HG03378 (cell line): ENCODE measurements at regions not wholly inside any gene's neighbourhood (a gene's known extent, or its start where the extent isn't known, plus 50 kb on each side); places are given as distances from the start of the nearest gene placed in this dataset.

ENCODE experiments used
- ATAC-seq: cut with Tn5 transposase; IDR thresholded peaks from one replicate; pipeline ENCODE4 v1.9.1; 2021; ENCODE audit warnings: mild to moderate bottlenecking, moderate library complexity; ENCODE audit not compliant: unreplicated experiment

DNA sequence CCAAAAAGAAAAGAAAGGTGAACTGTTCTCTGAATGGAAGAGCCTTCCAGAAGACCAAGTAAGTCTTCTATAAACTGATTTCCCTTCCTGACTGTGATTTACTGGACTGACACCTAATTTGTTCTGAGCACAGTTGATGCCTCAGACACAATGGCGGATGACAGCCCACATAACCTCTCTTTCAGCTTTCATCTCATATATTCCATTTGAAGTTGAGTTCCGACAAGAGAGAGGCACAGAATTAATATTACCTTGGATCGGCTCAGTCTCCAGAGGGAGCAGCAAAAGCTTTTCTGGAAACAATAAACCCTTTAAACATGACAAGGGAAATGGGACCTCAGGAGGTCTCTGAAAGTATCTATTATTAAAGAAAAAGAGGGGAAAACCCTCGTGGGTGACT lies 638.7 kb upstream of the SETBP1 start:
- no peak for ATAC-seq

DNA sequence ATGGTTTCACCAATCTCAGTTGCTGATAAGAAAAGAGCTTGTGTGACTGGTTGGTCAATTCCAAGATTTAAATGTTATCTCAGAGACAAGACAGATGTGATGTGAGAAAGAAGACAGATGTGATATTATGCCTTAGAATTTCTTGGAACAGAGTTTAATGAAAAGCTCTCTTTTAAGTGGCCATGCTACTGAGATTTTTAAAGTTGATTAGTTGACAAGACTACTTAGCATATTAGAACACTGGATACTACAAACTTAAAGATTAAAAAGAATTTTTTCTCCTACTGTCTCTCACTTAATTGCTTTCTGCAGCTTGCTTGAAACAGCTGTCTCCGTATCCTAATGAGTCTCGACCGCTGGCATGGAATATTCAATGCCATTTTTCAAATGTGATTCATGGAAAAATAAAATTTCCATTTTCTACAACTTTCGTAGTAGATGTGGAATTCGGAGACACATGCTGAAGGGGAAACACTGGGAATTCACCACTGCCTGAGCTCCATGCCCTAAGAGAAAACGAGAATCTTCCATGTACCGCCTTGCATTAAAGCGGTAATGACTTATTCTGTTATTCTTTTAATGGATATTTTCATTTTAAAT lies 634.2 kb upstream of the SETBP1 start:
- ATAC-seq = no peak

DNA sequence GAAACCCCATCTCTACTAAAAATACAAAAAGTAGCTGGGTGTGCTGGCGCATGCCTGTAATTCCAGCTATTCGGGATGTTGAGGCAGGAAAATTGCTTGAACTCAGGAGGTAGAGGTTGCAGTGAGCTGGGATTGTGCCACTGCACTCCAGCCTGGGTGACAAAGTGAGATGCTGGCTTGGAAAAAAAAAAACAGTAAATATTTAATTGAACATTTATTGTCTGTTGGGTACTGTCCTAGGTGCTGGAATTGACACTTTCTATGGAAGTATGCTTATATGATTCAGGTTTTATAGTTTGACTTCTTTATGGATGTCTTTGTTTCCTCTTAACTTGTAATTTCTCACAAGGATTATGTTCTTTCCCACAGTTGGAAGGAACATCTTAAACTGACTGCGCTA lies 633.1 kb upstream of the SETBP1 start:
- ATAC-seq = no peak

DNA sequence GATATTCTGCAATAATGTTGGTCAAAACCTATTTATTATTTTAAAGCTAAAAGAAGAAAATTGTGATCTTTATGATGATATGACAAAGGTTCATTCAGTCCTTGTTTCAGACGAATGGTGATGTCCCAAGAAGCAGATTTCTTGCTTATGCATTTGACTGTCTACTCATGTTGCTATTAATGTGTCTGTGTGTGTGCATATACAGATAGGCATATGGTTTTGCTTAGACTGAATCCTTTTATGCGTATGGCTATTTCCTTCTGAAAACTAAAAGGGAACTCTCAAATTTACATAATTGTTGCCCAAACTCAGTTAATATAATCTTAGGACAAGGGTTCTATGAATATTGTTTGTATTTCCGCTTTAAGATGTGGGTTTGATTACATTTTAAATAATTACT lies 632.3 kb upstream of the SETBP1 start:
- no peak for ATAC-seq

DNA sequence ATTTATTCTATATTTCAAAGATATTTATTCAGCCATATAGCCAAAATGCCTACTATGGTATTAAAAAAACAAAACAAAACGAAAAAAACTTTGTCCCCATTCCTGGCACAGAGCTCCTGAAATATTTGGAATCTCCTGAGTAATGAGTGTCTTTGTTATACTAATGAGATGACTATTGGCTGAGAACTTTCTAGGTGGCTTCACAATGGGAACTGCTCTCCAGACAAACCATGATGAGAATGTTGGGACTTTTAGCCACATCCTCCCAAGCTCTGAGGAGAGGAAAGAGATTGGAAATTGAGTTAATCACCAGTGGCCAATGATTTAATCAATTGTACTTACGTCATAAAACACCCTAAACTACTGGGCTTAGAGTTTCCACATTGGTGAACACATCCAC lies 631.8 kb upstream of the SETBP1 start:
- no peak for ATAC-seq

DNA sequence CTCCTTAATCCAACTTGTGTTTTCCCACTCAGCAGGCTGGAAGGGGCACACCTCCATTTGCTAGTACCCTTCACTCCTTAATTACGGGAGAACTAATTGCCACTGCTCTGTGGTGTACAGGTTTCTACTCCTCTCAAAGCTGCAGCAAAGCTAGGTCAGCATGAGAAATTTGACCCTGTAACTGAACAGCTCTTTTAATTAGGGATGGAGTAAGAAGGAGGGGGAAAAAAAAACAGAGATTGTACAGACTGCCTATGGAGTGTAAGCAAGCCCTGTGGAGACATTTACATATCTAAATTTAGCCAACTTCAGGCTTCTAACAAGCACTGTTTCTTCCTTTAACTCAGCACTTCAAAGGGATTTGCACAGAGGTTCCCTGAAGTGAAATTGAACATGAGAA lies 629.7 kb upstream of the SETBP1 start:
- no peak for ATAC-seq

DNA sequence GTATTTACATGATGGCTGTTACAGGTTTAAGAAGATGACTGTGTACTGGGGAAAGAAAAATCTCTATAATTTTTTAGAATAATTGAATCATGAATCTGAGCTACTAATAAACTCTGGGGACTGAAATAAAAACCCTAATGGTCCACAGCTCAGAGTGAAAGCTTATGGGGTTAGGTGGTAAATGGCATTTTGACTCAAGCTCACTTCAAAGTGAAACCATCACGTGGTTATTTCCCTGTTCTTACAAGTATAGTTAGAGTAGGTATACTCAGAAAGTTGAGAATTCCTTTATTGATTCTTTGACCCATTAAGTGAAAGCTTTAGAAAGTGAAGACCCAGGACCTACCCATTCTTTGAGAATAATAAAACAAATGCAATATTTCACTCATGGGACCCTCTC lies 626.2 kb upstream of the SETBP1 start:
- ATAC-seq = peak; percentile 91

DNA sequence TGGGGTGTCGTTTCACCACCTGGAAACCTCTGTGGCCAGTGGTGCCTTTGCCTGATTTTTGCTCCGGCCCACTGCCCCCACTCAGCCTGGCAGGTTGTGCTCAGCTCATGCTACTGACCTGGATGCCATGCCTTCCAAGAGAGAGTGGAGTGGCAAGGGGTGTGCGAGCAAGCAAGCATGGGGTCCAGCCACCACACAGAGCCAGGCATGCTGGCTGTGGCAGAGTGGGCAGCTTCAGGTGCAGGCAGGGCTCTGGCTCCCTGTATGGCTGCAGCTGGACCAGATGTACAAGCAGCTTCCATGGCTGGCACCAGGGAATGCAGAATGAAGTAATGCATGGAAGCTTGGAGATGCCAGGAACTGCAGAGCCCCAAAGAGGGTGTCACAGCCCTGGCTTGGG lies 620.5 kb upstream of the SETBP1 start:
- ATAC-seq = no peak

DNA sequence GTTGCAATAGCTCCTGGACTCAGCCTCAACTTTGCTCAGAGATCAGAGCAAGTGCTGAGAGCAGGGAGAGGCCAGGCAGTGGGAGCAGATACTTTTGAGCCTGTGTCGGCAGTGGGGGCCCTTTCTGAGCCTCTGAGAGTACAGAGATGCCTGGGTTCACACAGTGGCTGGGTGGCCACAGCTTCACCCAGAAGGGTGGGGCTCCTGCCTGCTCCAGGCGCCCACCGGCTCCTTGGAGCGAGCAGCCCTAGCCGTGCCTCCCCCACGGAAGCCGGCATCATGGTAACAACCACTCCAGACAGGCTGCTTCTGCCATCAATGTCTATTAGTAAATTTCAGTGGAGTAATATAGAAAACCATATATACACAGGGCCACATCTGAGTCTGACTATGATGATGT lies 619.2 kb upstream of the SETBP1 start:
- no peak for ATAC-seq

DNA sequence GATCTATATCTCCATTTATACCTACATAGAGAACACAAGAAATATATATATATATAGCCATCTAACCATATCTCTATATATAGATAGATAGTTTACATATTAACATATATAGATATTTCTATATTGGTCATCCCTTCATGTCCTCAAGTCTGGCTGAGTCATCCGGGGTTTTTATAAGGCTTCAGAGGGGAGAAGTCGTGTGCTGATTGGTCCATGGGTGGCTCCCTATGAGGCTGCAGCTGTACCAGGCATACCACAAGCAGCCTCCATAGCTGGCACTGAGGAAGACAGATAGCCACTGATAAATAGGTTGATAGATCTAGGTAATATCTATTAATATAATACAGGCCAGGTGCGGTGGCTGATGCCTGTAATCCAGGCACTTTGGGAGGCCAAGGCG lies 618.3 kb upstream of the SETBP1 start:
- ATAC-seq = peak; percentile 72

DNA sequence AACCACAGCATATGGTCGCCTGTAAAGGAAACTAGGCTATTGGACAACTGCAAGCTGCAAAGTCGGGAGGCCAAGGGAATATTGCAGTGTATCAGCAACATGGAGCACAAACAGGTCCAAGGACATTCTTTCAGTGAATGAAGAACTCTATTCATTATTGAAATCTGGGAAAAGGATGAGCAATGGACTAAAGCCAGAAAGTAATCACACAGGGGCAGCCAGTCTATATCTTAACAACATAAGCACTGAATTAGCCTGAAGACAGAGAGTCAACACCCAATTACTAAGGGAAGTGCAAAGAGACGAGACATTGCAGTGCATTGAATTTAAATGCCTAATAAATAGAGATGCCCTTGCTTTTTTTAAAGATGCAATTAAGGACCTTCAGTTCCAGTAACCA lies 615.5 kb upstream of the SETBP1 start:
- no peak for ATAC-seq

DNA sequence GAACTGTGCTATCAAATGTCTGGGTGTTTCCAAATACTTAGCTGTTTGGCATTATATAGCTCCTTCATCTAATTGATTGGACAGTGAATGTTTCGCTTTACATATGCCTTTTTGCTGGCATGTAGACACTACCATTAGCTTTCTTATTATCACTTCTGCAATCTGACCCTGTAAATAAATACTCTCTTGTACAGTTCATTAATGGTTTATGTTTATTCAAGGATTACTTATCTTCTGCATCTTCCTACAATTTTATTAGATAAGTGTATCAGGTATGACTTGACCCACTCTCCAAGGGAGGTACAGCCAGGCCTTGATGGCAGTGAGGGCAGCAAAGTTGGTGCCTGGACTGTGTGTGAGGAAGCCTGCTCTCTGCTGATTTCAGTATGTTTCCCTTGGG lies 614.1 kb upstream of the SETBP1 start:
- no peak for ATAC-seq

DNA sequence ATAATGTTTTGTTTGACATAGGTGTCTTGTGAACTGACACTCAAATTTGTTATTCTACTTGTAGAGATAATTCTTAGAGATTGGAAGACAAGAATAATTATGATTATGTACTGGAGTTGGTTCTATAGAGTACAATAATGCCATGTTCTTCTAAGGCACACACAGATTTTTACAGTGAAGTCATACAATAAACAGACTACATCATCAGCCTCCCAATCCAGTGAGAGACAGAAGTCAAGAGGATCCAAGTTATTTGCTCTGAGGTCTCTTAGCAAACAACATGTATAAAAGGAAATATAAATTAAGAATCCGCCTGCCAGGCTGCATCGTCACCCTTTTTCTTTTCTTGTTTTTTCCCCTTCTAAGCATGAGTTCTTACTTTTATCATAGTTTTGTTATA lies 613.5 kb upstream of the SETBP1 start:
- ATAC-seq = no peak

DNA sequence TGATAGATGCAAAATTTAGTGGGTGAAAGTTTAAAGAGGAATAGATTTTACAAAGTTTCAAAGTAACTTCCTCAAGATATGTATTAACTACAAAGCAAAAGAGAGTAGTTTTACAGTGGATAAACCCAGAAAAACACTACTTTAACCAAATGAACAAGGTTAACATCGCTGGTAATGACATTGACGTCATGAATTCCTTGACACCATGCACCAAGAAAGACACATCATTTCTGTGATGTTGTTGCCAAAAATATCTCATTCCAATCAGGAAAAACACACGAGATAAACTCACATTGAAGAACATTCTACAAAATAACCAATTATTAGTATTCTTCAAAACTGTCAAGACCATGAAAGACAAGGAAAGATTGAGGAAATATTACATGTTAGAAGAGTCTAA lies 605.6 kb upstream of the SETBP1 start:
- ATAC-seq = no peak

DNA sequence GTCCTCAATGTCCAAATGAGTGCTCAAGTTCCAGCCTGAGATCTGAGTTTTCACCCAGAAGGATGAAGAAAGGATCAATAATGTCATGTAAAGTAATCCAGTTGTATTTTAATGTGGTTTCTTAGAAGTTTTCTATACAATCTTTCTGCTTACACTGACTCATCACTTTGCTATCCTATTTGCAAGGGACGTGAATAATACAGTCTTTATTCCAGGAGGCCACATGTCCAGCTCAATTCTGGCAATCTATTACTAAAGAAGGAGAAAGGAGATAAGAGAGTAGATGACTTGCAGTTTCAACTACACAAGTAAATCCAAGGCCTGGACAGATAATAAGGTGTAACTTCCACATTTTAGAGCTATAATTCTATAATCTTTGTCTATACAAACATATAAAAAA lies 601.1 kb upstream of the SETBP1 start:
- no peak for ATAC-seq

DNA sequence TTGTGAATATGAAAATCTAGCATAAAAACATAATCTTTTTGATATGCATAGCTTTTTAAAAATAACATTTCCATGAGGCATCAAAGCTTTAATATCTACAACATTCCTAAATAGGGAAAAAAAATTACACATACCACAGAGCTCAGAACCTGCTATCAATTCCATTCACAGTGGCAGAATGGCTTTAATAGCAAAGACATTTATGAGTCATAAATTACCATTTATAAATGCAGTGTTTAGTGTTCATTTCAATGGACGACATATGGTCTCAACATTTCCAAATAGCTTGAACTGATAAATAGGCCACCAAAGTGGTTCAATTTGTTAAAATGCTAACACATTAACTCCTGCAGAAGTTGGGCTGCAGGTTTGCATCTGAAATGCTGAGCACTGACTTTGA lies 600.6 kb upstream of the SETBP1 start:
- no peak for ATAC-seq

DNA sequence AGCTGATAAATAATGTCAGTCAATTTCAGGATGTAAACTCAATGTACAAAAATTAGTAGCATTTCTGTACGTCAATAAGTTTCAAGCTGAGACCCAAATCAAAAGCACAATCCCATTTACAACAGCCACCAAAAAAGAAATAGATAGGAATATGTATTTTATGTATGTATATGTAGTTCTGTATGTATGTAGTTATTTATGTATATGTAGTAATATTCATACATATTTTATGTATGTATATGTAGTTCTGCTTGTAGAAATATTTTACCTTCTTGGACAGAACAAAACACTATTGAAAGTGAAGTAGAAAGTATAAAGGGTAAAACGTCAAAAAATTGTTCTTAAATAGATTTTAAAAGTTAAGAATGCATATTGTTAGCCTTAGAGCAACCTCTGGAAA lies 591.0 kb upstream of the SETBP1 start:
- ATAC-seq = no peak

DNA sequence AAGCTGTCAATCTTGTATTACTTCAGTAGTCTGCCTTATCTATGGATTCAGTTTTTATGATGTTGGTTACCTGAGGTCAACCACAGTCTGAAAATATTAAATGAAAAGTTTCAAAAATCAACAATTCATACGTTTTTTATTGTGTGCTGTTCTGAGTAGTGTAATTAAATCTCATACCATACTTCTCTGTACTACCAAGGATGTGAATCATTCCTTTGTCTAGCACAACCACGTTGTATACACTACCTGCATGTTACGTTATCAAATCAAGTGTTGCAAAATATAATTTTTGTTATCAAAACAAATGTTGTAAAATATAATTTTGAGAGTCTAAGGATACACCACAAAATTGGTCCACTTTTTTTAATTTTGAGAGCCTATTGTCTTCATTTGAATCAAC lies 590.2 kb upstream of the SETBP1 start:
- no peak for ATAC-seq

DNA sequence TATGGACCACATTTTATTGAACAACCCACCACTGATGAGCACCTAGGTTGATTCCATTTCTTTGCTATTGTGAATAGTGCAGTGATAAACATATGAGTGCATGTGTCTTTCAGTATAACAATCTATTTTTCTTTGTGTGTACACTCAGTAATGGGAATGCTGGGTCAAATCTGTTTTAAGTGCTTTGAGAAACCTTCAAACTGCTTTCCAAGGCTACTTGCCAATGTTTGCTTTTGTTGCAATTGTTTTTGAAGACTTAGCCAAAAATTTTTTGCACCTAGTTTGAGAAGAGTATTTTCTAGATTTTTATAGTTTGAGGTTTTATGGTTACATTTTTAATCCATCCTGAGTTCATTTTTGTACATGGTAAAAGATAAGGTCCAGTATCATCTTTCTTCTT lies 587.4 kb upstream of the SETBP1 start:
- ATAC-seq = no peak

DNA sequence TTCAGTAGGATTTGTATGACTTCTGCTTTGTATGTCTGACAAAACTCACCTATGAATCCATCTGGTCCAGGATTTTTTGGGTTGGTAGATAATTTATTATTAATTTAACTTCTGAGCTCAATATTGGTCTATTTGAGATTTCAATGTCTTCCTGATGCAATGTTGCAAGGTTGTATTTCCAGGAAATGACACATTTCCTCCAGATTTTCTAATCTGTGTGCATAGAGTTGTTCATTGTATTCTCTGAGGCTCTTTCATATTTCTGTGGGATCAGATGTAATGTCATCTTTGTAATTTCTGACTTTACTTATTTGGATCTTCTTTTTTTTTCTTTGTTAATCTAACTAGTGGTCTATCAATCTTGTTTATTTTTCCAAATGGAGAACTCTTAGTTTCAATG lies 584.7 kb upstream of the SETBP1 start:
- ATAC-seq = no peak

DNA sequence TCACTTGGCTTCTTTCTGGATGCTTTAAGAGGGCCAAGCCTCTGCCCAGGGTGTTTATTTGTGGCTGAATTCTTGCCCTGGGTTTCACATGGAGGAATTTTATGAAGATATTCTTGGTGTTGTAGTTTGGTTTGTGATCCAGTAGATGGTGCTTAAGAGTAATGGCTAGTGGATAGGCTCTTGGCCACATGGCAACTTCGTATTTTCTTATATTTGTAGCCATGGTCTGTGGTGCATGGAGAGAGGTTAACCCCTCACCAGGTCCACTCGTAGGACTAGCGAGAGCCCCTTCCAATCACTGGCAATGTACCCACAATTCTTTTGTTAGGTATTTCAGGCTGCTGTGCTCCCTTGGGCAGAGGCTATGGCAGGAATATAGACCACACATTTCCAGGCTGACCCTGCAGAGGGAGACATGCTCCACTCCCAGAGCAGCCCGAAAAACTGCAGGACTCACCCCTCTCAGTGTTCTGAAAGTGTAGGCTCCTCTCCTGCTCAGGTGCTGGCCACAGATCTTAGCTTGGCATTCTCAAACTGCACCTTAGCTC lies 582.1 kb upstream of the SETBP1 start:
- no peak for ATAC-seq

DNA sequence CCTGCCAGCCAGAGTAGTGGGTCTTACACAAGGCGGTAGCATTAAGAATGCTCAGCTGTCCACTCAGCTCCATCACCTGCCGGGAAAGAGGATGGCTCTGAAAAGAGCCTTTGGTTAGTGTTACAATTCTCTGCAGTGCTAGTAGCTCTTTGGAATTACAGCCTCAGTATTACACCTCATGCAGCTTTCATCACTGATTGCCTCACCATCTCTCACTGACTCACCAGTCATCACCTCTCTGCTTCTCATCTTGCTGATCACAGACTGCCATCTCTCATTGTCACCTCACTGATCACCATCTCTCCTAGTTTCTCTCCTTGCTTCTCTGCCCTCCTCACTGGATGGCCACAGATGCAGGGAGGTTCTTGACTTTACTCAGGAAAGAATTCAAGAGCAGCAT lies 573.5 kb upstream of the SETBP1 start:
- no peak for ATAC-seq

DNA sequence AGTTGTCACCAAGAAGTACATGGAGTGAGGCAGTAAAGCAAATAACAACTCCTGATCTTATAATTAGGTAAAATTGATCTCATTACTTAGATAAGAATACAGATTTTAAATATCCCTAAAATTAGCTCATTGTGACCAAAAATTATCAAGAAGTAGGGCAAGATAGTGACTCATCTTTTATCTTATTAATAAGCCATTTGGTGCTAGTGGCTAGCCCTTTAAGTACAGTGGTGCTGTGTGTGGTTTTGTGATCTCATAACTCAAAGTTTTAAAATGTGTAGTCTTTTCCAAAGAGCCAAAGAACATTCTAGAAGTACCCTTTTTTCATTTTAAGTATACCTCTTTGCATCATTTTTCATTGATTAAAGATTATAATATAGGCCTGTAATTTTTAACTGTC lies 569.4 kb upstream of the SETBP1 start:
- no peak for ATAC-seq
